ENCODE measurements at regions not wholly inside any gene's neighbourhood (a gene's known extent, or its start where the extent isn't known, plus 50 kb on each side); places are given as distances from the start of the nearest gene placed in this dataset.
"Not testable (repeated sequence)": the region's sequence is repeated elsewhere in the genome, so short reads cannot be mapped to it uniquely, and the experiment has no call there.

DNA sequence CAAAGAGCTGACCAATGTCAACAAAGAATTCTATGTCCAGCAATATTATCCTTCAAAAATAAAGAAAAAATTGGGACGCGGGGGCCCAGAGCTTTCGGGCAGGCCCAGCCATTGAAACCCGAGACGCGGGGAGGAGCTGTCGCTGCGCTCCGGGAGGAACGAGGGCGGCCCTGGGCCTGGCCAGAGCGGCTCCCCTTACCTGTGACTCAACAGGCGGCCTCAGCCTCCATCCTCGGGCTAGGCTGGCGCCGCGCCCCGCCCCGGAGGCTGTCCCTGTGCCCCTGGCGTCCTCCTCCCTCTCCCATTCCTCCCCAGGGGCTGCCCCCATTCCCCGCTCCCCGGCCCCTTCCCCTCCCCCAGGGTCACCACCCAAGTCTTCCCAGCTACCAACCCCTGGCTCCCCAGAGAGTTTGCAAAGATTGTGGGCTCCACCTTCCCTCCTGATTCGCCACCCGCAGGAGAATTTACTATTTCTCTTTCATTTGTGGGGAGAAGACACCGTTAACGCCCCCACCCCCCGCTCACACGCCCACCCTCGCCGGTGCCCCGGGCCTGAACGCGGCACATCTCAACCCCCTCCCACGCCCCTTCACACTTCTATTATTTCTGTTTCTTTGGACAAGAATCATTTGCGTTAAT lies 127.9 kb downstream of the ARRDC4 start:
- DNase-seq = not testable (repeated sequence)

DNA sequence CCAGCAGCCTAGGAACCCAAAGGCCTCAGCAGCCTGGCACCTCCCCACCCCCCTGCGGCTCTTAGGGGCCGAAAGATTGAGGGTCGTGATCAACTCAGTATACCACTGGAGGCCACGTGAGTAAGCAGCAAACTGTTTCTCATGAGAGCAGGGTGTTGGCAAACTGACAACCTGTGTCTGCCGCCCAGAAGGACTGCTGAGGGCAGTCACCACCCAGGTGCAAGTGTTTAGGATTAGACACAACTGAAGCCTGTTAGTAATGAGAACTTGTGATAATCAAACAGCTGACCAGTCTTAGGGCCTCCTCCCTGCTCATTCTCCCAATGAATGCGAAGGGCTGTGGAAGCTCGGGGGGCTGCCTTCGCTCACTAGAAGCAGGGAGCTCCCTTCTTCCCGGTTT lies 128.8 kb downstream of the ARRDC4 start:
- not testable (repeated sequence) for DNase-seq

DNA sequence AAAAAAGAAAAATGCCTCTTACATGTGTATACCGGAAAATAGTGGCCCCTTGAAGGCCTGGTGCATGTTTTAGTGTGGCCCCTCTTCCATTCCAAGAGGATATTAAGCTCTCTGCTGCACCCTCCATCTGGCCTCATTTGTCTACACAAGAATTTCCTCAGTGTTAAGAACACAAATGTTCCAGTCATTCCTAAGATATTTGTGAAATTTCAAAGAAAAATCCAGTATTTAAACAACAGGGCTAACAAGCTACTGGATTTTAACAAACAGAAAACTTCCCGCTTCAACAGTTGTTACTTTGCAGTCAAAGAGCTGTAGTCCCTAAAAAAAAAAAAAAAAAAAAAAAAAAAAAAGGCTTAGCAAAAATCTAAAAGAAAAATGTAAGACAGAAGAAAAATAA lies 137.5 kb downstream of the ARRDC4 start:
- not testable (repeated sequence) for DNase-seq

DNA sequence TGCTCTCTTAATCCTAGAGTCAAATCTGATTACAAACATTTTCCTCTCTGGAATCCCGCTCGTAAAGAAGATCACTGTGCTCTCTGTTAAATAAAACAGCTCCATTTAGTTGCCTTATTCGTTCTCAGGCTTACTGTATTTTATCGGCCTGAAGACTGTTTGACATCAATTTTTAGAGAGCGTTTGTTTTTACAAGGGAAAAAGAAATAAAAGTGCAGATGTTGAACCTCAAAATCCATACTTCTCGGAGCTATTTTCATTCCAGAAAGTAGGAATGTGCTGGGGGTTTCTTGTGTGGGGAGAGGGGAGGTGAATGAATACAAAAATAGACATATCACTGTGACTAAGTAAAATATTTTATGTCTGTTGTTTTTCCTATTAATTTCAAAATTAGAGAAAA lies 140.1 kb downstream of the ARRDC4 start:
- DNase-seq = not testable (repeated sequence)

DNA sequence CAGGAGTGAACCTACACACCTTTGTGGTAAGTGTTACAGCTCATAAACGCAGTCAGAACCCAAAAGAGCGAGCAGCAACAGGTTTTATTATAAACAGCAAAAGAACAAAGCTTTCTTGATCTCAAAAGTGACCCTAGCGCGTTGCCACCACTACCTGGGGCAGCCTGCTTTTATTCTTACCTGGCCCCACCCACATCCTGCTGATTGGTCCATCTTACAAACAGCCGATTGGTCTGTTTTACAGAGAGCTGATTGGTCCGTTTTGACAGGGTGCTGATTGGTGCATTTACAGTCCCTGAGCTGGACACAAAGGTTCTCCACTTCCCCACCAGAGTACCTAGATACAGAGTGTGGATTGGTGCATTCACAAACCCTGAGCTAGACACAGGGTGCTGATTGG lies 143.1 kb downstream of the ARRDC4 start:
- DNase-seq = no peak

DNA sequence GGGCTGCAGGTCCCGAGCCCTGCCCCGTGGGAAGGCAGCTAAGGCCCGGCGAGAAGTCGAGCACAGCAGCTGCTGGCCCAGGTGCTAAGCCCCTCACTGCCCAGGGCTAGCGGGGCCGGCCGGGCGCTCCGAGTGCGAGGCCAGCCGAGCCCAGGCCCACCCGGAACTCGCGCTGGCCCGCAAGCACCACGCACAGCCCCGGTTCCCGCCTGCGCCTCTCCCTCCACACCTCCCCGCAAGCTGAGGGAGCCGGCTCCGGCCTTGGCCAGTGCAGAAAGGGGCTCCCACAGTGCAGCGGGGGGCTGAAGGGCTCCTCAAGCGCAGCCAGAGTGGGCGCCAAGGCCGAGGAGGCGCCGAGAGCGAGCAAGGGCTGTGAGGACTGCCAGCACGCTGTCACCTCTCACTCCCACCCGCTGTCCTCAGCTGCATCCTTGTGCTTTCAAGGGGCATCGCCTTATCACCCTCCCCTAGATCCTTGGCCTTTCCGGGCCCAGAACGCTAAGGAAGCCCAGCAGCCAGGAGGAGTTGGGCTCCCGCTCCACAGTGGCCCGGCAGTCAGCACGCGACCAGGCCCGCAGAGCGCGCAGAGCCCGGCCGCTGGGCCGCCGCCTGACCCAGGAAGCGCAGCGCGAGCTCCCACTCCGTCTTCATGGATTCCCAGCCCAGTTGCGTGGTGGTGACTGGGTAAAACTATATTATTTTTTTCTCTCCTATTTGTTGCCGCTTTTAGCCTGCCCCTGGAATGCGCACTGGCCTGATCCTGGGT lies 144.1 kb downstream of the ARRDC4 start:
- DNase-seq = not testable (repeated sequence)

DNA sequence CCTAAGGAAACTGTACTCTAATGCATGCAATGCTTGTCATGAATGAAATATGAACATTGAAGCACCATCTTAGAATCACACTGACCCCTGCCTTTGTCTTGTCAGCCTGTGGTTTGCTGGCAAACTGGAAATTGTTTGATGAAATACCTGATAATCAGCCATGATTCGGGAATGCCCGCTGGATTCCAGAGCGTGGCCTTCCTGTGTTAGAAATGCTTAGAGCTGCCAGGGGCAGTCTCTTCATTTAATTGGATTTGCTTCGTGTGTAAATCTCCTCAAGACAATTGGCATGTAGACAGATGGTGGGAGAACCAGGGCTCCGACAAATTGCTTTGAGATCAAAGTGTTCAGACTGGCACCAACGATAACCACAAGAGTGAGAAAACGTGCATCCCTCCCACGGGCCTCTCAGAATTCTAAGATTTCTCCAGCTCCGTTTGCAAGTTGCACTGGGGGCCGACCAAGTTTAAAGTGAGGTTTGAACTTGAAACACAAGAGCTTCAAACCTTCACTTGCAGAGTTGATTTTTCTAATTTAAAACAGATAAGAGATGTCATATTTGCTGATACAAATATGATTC lies 146.2 kb downstream of the ARRDC4 start:
- not testable (repeated sequence) for DNase-seq

DNA sequence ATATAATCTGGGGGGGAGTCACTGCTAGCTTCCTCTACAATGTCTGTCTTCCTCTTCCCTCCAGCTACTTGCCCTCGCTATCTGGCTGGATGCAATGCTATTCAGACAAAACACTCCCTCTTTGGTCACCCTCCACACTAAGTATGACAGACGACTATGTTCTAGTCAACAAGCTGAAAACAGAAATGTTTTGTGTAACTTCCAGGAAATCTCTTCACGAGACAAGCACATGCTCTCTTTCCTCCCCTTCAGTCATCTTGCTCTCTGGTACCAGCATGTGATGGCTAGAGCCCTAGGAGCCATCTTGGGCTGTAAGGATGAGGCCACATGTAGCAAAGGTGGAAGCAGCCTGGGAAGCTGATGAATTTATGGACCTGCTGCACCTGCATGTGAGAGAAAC lies 151.3 kb downstream of the ARRDC4 start:
- DNase-seq = no peak

DNA sequence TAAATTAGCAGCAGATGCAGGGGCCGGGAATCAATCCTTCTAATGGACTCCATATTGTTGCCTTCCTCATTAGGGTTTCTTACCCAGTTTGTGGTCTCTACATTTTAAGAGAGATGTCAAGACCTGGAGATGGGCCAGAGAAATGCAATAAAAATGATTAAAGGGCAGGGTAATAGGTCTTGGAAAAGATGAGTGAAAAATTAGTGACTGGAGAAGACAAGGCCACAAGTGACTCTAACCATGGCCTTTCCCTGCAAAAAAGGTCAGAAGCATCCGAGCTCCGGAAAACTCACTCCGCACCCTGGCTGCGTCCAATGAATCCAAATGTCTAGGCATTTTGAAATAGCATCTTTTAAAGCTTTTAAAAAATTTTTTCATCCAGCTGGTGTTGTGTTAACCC lies 152.8 kb downstream of the ARRDC4 start:
- no peak for DNase-seq

DNA sequence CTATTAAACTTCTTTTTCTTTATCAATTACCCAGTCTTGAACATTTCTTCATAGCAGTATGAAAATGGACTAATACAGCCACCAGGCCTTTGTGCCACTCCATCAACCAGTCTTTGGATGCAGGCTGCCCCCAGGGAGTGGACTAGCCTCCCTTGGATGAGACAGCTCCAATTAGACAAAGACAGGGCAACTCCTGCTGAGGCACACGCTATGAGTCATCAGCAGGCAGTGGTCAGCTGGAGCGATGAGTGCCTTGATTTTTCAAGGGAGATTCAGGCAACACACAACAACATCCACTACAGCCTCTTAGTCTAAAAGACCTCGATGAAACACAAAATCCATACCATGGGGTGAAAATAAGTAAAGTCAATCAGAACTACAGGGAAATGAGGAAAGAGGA lies 160.1 kb downstream of the ARRDC4 start:
- no peak for DNase-seq

DNA sequence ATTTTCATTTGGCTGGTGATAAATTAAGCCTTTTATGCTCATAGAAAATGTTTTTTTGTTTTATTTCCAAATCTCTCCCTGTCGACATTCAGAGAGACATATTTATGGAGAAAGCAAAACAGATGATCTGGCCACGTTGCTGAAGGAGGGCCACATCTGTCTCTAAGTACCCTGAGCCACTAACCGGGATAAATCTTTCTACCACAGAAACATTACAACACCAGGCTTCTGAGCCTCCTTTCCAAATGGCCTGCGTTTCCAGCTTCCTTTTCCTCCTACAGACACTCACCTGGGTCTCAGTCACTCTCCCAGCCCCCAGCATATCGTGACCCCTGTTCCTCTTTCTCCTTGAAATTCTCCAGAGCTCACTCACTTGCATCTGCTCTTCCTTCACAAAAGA lies 161.0 kb downstream of the ARRDC4 start:
- DNase-seq = no peak

DNA sequence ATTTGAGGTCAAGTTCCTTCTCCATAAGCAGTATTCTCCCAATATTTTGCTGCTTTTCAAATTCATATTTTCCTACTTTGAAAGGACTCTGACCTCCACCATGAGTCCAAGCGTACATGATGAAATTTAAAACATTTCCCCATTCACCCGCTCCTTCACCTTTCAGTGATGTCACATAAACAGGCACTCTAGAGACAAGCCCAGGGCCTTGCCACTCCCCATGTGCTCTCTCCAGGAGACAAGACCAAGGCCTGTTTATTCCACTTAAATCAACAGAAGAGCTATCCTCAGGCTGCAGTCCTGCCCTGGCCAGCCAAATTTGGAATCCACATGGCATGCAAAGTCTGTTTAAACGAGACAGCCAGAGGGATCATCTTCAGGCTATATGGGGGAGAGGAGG lies 161.5 kb downstream of the ARRDC4 start:
- no peak for DNase-seq

DNA sequence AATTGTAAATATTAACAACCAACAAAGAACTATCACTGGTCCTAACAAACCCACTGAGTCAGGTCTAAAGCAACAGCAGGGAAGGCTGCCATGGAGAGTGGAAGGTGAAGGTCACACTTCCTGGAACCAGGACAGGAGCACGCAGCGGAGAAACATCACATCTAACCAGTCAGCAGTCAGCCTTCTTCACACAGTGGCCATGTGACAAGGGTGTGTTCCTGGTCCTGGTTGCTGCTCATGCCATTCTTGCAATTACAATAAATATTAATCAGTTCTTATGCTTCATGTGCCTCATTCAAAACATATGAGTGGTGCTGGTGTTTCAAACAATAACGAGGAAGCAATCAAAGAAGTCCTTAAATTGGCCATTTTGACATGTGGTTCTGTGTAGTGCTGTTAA lies 162.8 kb downstream of the ARRDC4 start:
- no peak for DNase-seq

DNA sequence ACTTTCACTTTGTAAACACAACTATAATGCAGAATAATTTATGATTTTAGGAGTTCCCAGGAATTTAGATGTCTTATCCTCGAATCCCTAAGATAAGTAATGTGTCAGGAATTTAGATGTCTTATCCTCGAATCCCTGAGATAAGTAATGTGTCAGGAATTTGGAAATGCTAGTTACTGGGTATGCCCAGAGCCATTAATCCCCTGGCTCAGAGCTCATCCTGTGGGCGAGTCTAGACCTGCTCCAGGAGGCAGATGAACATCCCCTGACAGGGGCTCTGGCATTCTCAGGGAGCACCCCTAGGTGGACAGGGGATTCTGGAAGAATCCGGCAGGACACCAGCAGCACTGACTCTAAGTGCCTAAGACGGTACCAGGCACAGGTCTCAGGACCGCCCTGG lies 163.3 kb downstream of the ARRDC4 start:
- no peak for DNase-seq

DNA sequence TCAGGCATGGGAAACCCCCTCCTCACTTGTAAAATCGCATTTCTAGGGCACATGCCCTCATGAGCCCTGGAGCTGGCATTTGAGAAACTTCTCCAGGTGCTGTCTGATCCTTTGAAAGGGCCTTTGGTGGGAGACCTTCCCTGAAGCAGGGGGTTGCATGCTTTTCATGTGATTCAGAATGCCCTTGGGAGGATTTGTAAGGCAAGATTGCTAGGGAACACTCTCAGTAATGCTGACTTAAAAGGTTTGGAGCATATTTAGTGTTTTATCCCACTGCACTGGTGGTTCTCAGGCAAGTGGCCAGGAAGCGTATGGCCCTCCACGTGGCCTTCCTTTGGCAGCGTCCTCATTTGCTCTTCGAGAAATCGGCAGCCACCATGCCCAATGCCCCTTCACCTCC lies 164.1 kb downstream of the ARRDC4 start:
- no peak for DNase-seq

DNA sequence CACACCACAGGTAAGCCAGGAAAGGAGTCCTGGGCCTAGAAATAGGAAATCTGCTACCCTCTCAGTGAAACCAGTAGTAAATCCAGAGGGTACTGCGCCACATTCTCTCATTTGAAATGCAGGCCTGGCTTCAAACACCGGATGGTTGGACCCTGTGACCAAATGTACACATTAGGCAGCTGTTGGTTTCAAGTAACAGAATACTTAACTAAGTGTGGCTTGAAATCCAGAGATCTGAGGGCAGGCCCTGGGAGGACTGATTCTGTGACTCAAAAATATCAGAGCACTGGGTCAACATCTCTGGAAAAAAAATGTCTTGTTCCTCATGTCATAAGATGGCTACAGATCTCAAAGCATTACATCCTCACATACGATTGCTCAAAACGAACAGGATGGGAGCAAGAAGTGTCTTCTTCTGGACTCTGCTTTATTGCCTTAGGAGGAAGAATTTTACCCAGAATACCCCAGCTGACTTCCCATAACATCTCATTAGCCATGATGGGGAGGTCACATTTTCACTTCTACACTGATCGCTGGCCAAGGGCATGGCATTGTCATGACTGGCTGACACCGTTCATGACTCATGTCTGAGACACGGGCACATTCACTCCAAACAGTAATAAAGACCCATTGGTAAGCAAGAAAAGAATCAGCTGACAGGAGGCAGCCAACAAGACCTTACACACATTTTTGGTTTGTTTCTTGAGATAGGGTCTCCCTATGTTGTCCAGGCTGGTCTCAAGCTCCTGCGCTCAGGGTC lies 166.0 kb downstream of the ARRDC4 start:
- no peak for DNase-seq

DNA sequence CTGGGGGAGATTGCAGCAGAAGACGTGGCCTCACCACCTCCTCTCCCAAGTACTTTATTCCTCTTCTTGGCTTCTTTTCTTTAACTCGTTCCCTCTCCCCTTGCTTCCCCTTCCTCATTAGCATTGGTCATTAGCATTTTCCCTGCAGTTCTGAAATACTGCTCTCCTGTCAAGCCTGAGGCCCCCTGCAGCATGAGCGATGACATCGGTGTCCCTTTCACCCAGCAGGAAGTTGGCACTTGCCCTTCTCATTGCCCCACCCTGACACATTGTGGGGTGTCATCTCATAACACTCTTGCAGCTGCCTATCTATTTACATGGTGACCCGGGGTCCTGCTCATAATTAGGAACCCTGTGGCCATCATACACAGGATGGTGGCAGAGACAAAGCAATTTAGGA lies 167.1 kb downstream of the ARRDC4 start:
- DNase-seq = no peak

DNA sequence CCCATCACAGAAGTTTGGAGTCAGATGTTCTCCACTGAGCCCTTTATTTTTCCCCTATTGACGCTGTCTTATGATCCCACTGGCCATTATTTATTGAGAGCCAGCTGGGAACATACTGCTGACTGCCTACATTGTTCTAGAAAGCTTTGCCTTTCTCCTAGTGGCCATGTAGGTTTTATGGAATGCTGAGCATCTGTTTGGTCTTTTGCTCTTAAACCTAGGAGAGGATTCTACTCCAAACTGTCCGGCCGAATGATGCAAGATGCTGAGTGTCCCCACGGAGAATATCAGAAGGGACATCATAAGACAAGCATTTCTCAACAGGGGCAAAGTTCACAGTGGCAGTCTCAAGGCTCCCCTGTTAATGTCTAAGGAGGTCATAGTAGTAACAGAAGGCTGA lies 171.4 kb downstream of the ARRDC4 start:
- DNase-seq = no peak

DNA sequence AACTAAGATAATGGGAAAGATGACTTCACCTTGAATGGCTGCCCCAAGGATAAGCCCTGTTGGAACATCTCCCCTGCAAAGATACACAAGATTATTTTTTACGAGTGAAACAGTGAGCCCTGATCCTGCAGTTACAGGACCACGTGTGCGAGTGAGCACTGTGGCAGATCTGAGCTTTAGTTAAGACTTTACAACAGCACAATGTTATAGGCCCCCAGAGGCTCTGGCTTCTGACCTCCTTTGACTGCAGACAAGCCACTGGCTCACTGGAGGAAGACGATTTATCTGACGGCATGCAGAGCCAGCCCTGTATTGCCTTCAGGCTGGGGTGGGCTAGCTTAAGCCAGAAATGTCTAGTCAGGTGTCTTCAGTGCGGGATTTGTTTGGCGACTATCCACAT lies 174.4 kb downstream of the ARRDC4 start:
- DNase-seq = no peak

DNA sequence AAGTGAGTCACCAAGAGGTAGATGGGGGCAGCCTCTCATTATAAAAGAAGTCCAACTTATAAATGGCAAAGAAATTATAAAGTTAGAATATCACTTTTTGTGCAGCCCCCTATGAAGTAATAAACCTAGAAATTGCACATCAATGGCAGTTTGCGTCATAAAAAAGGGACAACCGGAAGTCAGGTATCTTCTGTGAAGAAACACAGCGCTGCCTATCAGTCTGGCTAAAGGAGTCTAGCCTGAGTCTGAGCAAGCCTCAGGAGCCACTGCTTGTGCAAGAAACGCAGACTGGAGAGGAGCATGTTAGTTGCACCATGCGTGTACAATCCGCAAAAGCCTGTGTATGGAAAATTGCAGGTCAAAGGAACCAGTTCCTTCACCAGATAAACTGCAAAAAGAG lies 178.4 kb downstream of the ARRDC4 start:
- DNase-seq = no peak

DNA sequence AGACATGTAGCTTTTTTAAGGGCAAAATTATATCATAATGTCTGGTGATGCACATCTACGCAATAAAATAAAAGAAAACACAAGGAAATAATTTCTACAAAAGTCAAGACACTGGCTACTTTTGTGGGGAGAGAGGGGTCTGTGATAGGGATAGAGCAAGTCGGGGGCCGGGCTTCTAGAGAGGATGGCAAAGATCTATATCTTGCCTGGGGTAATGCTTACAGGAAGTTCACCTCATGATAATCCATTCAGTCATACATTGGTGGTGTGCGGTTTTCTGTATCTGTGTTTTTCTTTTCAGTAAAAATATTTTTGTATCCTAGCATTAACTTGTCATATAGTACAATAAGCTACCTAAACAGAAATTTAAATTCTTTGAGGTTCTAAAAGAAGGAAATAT lies 178.8 kb downstream of the ARRDC4 start:
- no peak for DNase-seq

DNA sequence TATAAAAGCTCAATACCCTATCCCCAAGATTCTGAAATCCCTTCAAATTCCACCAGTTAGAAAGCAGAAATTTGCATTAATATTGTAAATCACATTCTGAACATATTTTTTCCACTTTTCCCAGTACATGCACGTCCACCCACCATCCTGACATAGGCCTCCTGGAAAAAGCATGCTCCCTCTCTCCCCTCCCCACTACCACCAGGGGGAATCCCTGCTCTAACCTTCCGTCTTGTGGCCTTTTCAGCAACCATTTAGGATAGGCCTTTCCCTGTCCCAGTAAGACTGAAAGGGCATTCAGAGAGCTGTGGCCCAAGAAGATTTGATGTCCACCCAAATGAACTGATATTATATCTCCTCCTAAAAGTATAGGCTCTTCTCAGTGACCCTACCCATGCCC lies 182.1 kb downstream of the ARRDC4 start:
- DNase-seq = no peak

DNA sequence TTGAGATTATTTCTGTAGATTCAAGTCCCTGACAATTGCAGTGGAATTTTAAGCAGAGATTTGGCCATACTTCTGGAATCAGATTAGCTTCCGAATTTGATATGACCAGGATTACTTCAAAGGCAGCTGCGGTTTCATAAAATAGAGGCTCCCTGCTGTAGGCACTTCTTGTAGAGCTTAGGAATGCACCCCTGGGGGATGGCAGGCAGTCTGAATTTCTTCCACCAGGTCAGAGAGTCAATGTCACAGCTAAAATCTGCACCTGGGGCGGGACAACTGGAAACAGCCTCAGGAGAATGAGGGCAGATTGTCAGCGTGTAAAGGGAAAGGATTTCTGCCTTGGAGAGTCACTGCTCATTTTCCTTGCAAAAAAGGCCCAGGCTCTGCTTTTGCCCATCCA lies 182.6 kb downstream of the ARRDC4 start:
- DNase-seq = no peak

DNA sequence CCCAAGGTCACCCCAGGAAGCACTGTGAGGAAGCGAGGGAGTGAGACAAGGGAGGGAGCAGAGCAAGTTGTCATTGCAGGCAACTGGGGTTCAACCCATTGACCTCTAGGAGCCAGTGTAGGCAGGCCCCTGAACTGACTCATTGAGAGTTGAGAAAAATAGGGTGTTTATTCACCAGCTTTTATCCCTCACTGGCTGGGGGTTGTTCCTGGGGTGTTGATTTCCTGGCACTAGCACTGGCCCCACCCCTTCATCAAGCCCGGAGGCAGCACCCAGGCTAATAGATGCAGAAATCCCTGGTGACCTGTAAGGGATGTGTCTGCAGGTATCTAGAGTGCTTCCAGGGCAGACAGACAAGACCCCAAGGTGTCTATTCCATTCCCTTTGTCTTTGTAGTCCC lies 183.9 kb downstream of the ARRDC4 start:
- no peak for DNase-seq
